Endothelial cell of umbilical vein (primary cell): ENCODE measurements at regions not wholly inside any gene's neighbourhood (a gene's known extent, or its start where the extent isn't known, plus 50 kb on each side); places are given as distances from the start of the nearest gene placed in this dataset.

ENCODE experiments used
- BruUV-seq: library from RNA; stranded (reverse); fragments of 400-500 nt; replicated peaks from 2 replicates; lab custom pipeline; 2021; lab: Mats Ljungman, UMichigan
- CTCF ChIA-PET: fragments of 300-600, 350-600 bp; sonication (Branson Sonifier 250); formaldehyde crosslinking; loops from one replicate; lab custom pipeline; 2021; ENCODE audit warnings: antibody characterized with exemption, inconsistent platforms; lab: Charles Lee
- POLR2A ChIA-PET: fragments of 300-600, 350-600 bp; sonication (Branson Sonifier 250); formaldehyde crosslinking; loops from one replicate; lab custom pipeline; 2021; ENCODE audit warnings: antibody characterized with exemption, inconsistent platforms; lab: Charles Lee
- DNase-seq: peaks from one replicate; pipeline ENCODE4 v3.0.0-alpha.2; 2011; ENCODE audit warnings: low read depth, low spot score
- FAIRE-seq: peaks from 2 replicates; lab custom pipeline; 2011; peaks lifted over from hg19 to GRCh38; lab: Jason Lieb, UNC
- H2AFZ ChIP-seq: 2 replicates; pipeline ENCODE4 v1.6.0; 2012; ENCODE audit warnings: low read depth, low read length, control low read depth, inconsistent platforms
- H3K27ac ChIP-seq: 2 replicates; pipeline ENCODE4 v1.5.1; 2011; ENCODE audit warnings: low read depth, mild to moderate bottlenecking, control low read depth, low read length, moderate library complexity; ENCODE audit not compliant: insufficient read depth
- H3K27me3 ChIP-seq, 2 experiments: 2 replicates each; pipeline versions ENCODE4 v1.6.0 to v1.6.1; 2011; ENCODE audit warnings: low read length in 2 of 2, mixed read lengths in 1 of 2; ENCODE audit not compliant: control insufficient read depth in 2 of 2, insufficient read depth in 2 of 2
- H3K36me3 ChIP-seq, 2 experiments: 2 replicates in 1 of 2; 3 replicates in 1 of 2; pipeline ENCODE4 v1.5.1; 2011; ENCODE audit warnings: low read length in 2 of 2, mild to moderate bottlenecking in 1 of 2, moderate library complexity in 1 of 2; ENCODE audit not compliant: control insufficient read depth in 2 of 2, insufficient read depth in 2 of 2; ENCODE audit errors: extremely low read depth in 1 of 2
- H3K4me1 ChIP-seq: 3 replicates; pipeline ENCODE4 v1.5.1; 2011; ENCODE audit warnings: mild to moderate bottlenecking, low read length; ENCODE audit not compliant: control insufficient read depth, insufficient read depth; ENCODE audit errors: extremely low read depth
- H3K4me2 ChIP-seq: 2 replicates; pipeline ENCODE4 v1.6.1; 2011; ENCODE audit warnings: low read length, control low read depth, mixed read lengths; ENCODE audit not compliant: insufficient read depth
- H3K4me3 ChIP-seq, 3 experiments: fragments of 200-600 bp in 1 of 3; sonication (generic), shearing (Covaris generic) in 1 of 3; replicated peaks in 1 of 3; 2 replicates each; pipeline ENCODE4 v1.5.1; 2011 to 2016; ENCODE audit warnings: control low read depth in 3 of 3, low read length in 3 of 3, mild to moderate bottlenecking in 2 of 3, inconsistent platforms in 1 of 3, low read depth in 1 of 3, moderate library complexity in 1 of 3; ENCODE audit not compliant: insufficient read depth in 1 of 3
- H3K79me2 ChIP-seq: 2 replicates; pipeline ENCODE4 v1.6.0; 2012; ENCODE audit warnings: low read length, inconsistent platforms; ENCODE audit not compliant: control insufficient read depth, insufficient read depth
- H3K9ac ChIP-seq: replicated peaks from 2 replicates; pipeline ENCODE3; 2011; ENCODE audit warnings: low read length, control low read depth; ENCODE audit not compliant: insufficient read depth; ENCODE audit errors: extremely low read depth
- H3K9me1 ChIP-seq: replicated peaks from 3 replicates; pipeline ENCODE4 v1.6.0; 2011; ENCODE audit warnings: mild to moderate bottlenecking, low read length; ENCODE audit not compliant: control insufficient read depth, insufficient read depth; ENCODE audit errors: extremely low read depth
- H3K9me3 ChIP-seq: replicated peaks from 2 replicates; pipeline ENCODE4 v1.5.1; 2012; ENCODE audit warnings: low read length, inconsistent platforms; ENCODE audit not compliant: control insufficient read depth, insufficient read depth
- H4K20me1 ChIP-seq: replicated peaks from 2 replicates; pipeline ENCODE3; 2011; ENCODE audit warnings: mild to moderate bottlenecking, low read length; ENCODE audit not compliant: control insufficient read depth, insufficient read depth; ENCODE audit errors: extremely low read depth
- CTCF ChIP-seq, 2 donors: IDR thresholded peaks; 1 replicate in 1 of 2; 2 replicates in 1 of 2; pipeline ENCODE4 v1.5.1; 2011; ENCODE audit warnings: low read length in 2 of 2, mild to moderate bottlenecking in 2 of 2, moderate library complexity in 2 of 2, control low read depth in 1 of 2, inconsistent platforms in 1 of 2, low read depth in 1 of 2; ENCODE audit not compliant: insufficient read depth in 1 of 2; ENCODE audit errors: extremely low read depth in 1 of 2
- EZH2 ChIP-seq: IDR thresholded peaks from 2 replicates; pipeline ENCODE4 v1.6.1; 2012; ENCODE audit warnings: borderline replicate concordance, low read depth, mild to moderate bottlenecking, moderate library complexity, low read length, inconsistent platforms; ENCODE audit not compliant: severe bottlenecking
- FOS ChIP-seq: IDR thresholded peaks from 2 replicates; pipeline ENCODE4 v1.6.1; 2011; ENCODE audit warnings: mild to moderate bottlenecking, low read length, moderate library complexity, borderline replicate concordance; ENCODE audit not compliant: insufficient read depth
- GATA2 ChIP-seq: IDR thresholded peaks from 2 replicates; pipeline ENCODE4 v1.7.0; 2011; ENCODE audit warnings: low read depth, mild to moderate bottlenecking, moderate library complexity, mixed read lengths, low read length; ENCODE audit not compliant: insufficient read length, insufficient read depth
- JUN ChIP-seq: IDR thresholded peaks from 2 replicates; pipeline ENCODE4 v1.6.1; 2011; ENCODE audit warnings: borderline replicate concordance, low read depth; ENCODE audit not compliant: insufficient read length, insufficient read depth
- MAX ChIP-seq: IDR thresholded peaks from 2 replicates; pipeline ENCODE4 v1.6.1; 2011; ENCODE audit not compliant: insufficient read depth, insufficient read length
- MYC ChIP-seq: IDR thresholded peaks from one replicate; pipeline ENCODE4 v1.6.1; 2011; ENCODE audit warnings: mild to moderate bottlenecking, low read depth, low read length
- POLR2A ChIP-seq: IDR thresholded peaks from 2 replicates; pipeline ENCODE4 v1.6.1; 2012; ENCODE audit warnings: low read depth, mild to moderate bottlenecking, control low read depth, low read length
- POLR2AphosphoS5 ChIP-seq: IDR thresholded peaks from 2 replicates; pipeline ENCODE4 v1.6.1; 2012; ENCODE audit warnings: low read depth, mild to moderate bottlenecking, control low read depth, low read length, moderate library complexity; ENCODE audit not compliant: insufficient read depth
- dilution Hi-C: fragments of 300-500 bp; cut with MboI; formaldehyde crosslinking; loops from one replicate; pipeline ENCODE4 v1.15.0; 2019; ENCODE audit warnings: low sequenced_read_pairs; ENCODE audit not compliant: extremely low pct_ligation_motif_present
- intact Hi-C: fragments of 100-400 bp; cut with micrococcal nuclease; formaldehyde crosslinking; loops from one replicate; pipeline ENCODE4 v1.10.0; 2022

GRCh38 chr7:17677408-17677807, 262.9 kb downstream of the SNX13 start:
- H3K4me2 ChIP-seq: no peak overlapping the region
- BruUV-seq: no TSS peak

More at GRCh38 chr7:17677408-17677807, 262.9 kb downstream of the SNX13 start:
- intact Hi-C loops: no loop called here
- Histone ChIP-seq H3K4me1 (peaks cover 4% of the 10 kb centered on the region), H3K79me2 (no peaks in the 10 kb centered on the region), H2AFZ (no peak overlapping the region), H3K9me1 (no peaks in the 10 kb centered on the region), H3K27ac (no peak overlapping the region), H3K9ac (no peak overlapping the region), H4K20me1 (no peaks in the 10 kb centered on the region), H3K9me3 (no peaks in the 10 kb centered on the region), H3K27me3 (no peaks in the 10 kb centered on the region), H3K36me3 (no peaks in the 10 kb centered on the region), H3K4me3 (no peak overlapping the region)
- TF ChIP-seq POLR2A: no peak
- no peak for TF ChIP-seq EZH2
- no peak for TF ChIP-seq MAX
- TF ChIP-seq CTCF (IDR thresholded peaks at IDR 0.05; ENCODE audit: extremely low read depth in 1 of 2, insufficient read depth in 1 of 2, low read depth in 1 of 2, low read length in 2 of 2): no peak
- TF ChIP-seq POLR2AphosphoS5: no peak
- TF ChIP-seq MYC: no peak
- no peak for TF ChIP-seq GATA2
- TF ChIP-seq FOS: no peak
- no peak for TF ChIP-seq JUN
- no peak for DNase-seq
- no peak for FAIRE-seq
- dilution Hi-C loops: no loop called here
- ChIA-PET CTCF (interaction anchor here (0.7 kb wide), 1 partner anchor 375 kb away, joined by 3 read pairs; no protein-coding TSS in a partner anchor), POLR2A (no interaction called here)
